Panc1 (cell line): ENCODE measurements at regions not wholly inside any gene's neighbourhood (a gene's known extent, or its start where the extent isn't known, plus 50 kb on each side); places are given as distances from the start of the nearest gene placed in this dataset.

Source experiments
- CTCF ChIP-seq: fragments of 450-650 bp; IDR thresholded peaks from 2 replicates; pipeline ENCODE4 v1.5.1; 2017; ENCODE audit warnings: mild to moderate bottlenecking
- POLR2AphosphoS5 ChIP-seq: IDR thresholded peaks from 2 replicates; pipeline ENCODE4 v1.6.1; 2012; ENCODE audit warnings: mild to moderate bottlenecking, low read depth, low read length, moderate library complexity
- REST ChIP-seq, 2 experiments: IDR thresholded peaks; 2 replicates each; pipeline ENCODE4 v1.6.1; 2011 to 2012; ENCODE audit warnings: low read depth in 2 of 2, control low read depth in 1 of 2, low read length in 1 of 2, mild to moderate bottlenecking in 1 of 2, moderate library complexity in 1 of 2; ENCODE audit not compliant: insufficient read depth in 1 of 2
- TCF7L2 ChIP-seq: IDR thresholded peaks from 2 replicates; pipeline ENCODE4 v1.6.1; 2011; ENCODE audit warnings: mild to moderate bottlenecking, low read depth, low read length, inconsistent platforms

DNA sequence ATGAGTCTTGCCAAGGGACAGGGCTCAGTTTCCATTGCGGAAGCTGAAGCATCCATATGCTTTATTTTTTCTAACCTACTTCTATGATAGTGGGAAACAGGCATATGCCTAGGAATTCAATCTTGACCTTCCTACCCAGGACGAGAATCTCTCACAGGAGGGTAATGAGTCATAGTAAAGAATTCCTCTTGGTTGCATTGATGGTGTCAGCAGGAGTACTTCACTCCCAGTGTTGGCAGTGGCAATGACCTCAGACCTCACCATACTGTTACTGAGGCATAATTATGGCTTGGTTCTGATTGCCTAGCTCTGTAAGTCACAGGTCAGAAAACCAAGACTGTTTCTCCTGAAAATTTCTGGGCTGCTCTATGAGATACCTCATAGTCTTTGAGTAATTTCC lies 552.9 kb downstream of the ARL4A start:
- TF ChIP-seq CTCF (no peak), POLR2AphosphoS5 (no peak), REST (IDR thresholded peaks at IDR 0.05; ENCODE audit: insufficient read depth in 1 of 2, low read depth in 2 of 2, low read length in 1 of 2) (no peak), TCF7L2 (no peak)
